ACHN (cell line): ENCODE measurements at regions not wholly inside any gene's neighbourhood (a gene's known extent, or its start where the extent isn't known, plus 50 kb on each side); places are given as distances from the start of the nearest gene placed in this dataset.
A peak's percentile ranks its signal among the peaks of the same experiment; 100 is the strongest.
"Not testable (repeated sequence)": the region's sequence is repeated elsewhere in the genome, so short reads cannot be mapped to it uniquely, and the experiment has no call there.

Source experiments
- DNase-seq: peaks from one replicate; pipeline ENCODE4 v3.0.0-alpha.2; 2015
- in situ Hi-C: cut with HindIII; loops from 2 replicates; pipeline ENCODE4 v1.10.0; 2017; ENCODE audit warnings: low sequenced_read_pairs, low pct_ligation_motif_present, low pct_unique_long_range_greater_than_20kb

DNA sequence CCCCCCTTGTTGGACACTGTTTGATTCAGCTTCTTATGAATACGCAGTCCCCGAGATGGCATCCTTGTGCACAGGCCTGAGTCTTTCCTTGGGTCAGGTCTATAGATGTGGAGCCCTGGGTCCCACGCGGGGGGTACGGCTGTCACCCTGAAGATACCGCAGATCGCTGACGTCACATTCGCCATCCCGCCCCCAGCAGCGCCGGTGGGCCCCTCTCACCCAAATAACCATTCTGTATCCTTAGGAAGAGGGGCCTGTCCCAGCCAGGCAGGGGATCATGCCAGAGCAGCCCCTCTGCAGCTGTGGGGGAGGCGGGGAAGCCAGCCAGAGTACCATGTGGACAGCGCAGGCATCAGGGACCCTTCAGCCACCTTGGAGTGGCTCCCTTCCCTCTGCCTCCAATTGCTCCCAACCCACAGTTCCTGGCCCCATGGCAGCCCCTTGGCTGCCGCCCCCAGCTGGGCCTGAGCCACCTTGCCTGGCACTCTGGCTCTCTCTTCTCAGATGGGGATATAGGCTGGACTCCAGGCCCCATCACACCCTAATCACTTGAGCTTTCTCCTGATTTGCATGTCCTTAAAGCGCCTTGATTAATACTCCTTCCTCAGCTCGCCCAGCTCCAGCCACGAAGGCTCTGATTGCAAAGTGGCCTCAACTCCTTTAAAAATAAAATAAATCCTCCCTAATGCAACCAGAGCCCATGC, 189.8 kb downstream of the C9orf50 start:
- no peak for DNase-seq
- in situ Hi-C loops = no loop called here

- no peak for DNase-seq
- in situ Hi-C loops = no loop called here
Measured at GRCh38 chr9:129428864-129429577, 191.9 kb downstream of the C9orf50 start.

DNA sequence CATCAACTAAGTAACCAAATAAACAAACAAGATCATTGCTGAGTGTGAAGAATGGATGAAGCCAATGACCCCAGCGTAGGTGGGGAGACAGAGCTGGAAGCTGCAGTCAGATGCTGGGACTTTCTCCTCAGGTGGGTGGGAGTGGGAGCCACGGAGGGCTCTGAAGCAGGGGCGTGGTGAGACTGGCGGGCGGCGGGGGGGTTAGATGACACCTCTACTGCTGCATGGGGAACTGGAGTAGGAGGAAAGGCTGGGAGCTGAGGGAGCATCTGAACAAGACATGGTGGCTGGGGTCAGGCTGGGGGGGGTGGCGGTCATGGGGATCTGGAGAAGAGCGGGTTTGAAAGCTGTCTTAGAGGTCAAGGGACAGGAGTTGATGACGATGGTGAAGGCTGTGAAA, 193.8 kb downstream of the C9orf50 start:
- DNase-seq = no peak
- in situ Hi-C loops = no loop called here

DNA sequence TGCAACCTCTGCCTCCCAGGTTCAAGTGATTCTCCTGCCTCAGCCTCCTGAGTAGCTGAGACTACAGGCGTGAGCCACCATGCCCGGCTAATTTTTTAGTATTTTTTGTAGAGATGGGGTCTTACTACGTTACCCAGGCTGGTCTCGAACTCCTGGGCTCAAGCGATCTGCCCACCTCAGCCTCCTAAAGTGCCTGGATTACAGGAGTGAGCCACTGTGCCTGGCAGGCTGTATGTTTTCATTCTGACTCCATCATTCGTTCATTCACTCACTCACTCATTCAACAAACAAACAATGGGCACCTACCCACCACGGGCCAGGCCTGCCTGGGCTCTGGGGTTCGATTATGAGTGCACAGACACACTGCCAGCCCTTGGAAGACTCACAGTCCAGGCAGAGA, 197.1 kb downstream of the C9orf50 start:
- DNase-seq, in situ Hi-C loops: not testable (repeated sequence)

- in situ Hi-C loops = no loop called here
- DNase-seq = no peak
Measured at GRCh38 chr9:129423216-129423615, 197.7 kb downstream of the C9orf50 start.

DNA sequence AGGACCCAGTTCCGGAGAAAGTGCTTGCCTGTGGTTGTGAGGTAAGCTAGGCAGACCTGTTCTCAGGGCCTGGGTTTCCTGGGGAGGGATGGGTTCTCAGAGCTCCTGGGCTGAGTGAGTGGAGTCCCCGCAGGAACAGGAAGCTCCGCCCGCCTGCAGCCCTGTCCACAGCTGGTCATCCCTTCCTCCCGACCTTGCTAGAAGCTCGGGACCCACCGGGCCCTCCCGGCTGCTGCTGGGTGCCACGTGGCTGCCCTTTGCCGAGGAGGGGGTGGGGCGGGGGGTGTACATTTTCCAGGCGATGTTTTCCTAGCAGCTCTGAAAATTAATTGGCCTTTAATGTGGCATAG, 198.1 kb downstream of the C9orf50 start:
- in situ Hi-C loops = no loop called here
- no peak for DNase-seq

GRCh38 chr9:129422032-129422842, 198.7 kb downstream of the C9orf50 start:
- in situ Hi-C loops = no loop called here
- no peak for DNase-seq

GRCh38 chr9:129421371-129421770, 199.5 kb downstream of the C9orf50 start:
- DNase-seq = no peak
- in situ Hi-C loops = no loop called here

DNA sequence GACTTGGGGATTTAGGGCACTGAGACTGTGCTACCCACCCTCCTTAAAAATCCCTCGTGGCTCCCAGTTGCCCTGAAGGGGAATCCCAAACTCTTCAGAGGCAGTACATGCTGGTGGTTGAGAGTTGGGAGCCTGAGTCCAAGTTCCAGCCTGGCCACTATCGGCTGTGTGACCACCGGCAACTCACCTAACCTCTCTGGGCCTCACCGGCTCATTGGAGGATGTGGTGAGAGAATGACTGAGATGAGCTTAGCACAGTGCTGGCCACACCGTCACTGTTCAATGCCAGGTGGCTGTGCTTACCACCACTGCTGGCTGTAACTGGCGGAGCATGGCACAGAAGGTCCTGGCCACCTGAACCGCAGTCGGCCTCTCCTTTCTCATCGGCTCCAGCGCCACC, 200.2 kb downstream of the C9orf50 start:
- in situ Hi-C loops = no loop called here
- no peak for DNase-seq

- no peak for DNase-seq
- in situ Hi-C loops = no loop called here
Measured at GRCh38 chr9:129419382-129419899, 201.5 kb downstream of the C9orf50 start.

GRCh38 chr9:129418451-129418850, 202.4 kb downstream of the C9orf50 start:
- DNase-seq = no peak
- in situ Hi-C loops = no loop called here

GRCh38 chr9:129416821-129417539, 203.9 kb downstream of the C9orf50 start:
- DNase-seq = peak; percentile 48
- in situ Hi-C loops = no loop called here

DNA sequence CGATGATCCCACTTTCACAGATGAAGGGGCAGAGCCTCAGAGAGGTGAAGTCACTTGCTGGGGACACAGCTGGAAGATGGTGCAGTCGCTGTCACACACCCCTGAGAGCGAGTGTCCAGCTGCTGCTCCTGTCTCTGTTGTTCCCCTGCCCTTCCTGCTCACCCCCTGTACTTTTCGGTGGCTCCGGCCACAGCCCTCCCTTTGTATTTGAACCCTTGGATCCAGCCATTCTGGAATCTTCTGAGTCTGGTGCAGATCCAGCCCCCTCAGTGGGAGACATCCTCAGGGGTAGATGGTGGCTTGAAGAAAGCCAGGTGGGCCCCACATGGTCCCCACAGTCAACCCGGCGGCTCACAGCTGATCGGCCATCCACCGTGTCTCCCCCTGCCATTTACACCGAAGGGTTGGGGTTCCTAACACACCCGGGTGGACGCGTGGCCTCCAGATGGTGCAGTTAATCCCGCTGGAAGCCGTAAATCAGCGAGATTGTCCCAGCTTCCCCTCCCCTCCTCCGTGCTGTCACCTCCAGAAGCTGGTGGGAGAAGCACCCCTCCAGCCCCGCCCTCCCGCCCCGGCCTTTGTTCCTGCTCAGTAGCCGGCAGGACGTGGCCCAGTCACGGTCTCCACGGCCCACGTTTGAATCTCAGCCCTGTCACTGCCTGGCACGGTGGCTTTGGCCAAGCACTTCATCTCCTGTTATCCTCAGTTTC, 204.8 kb downstream of the C9orf50 start:
- DNase-seq = no peak
- in situ Hi-C loops = no loop called here

DNA sequence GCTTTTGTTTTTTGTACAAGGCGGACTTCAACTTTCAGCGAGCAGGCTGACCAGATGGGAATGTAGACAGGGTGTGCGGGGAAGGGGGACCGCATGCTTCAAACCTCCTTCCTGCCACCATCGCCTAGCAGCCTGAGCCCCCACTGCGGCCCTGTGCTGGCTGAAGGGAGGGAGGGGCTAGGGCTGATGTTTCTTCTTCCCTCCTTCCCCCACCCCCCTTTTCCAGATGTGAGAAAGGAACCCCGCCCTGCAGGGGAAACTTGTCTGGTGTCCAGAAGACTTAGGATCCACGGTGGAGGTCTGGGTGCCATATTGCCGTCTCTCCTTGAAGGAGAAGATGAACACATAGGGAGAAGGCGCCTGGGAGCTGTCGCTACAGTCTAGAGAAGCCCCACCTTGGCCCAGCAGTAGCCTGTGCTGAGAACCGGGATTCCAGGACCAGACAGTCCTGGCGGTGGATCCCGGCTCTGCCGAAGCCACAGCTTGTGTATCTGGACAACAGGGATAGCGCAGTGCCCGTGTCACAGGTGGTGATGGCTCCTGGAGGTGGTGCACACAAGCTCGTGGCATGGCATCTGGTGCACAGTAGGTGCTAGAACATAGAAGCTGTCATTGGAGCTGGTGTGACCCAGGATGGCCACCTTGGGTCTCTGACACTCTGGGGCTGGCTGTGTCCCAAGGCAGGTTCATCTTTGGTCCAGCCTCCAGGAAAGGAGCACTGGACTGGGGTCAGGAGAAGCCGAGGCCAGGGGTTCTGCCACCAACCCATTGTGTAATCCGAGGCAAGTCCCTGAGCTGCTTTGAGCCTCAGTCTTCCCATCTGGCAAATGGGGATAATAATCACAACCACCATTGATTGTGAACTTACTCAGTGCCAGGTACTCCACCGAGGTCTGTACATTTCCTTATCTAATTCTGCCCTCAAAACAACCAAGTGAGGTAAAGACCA, 205.6 kb downstream of the C9orf50 start:
- in situ Hi-C loops = no loop called here
- DNase-seq = no peak

DNA sequence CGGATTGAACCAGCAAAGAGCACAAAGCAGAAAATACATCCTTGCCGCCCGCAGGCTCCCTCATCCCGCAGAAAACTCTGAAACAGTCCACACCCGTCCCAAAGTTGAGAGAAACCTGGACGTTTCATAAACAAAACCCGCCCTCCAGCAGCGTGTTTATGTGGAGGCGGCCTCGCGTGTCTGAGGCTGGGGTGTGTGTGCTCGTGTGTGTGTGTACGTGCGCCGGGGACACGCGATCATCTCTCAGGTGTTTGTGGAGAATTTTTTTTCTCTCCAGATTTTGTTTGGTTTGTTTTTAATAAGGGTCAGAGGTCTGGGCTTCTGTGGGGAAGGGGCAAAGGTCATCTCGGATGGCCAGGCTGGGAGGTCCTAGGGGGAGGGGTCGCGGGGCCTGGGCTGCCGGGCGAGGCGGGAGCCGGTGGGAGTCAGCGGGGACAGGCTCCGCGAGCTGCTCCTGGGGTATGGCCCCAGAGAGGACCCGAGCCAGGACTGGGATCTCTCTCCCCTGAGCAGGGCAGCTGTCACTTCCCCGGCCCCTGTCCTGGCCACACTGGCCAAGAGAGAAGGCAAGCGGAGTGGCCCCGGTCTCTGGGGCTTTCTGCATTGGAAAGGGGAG, 206.4 kb downstream of the C9orf50 start:
- in situ Hi-C loops = no loop called here
- peak; percentile 22 for DNase-seq

DNA sequence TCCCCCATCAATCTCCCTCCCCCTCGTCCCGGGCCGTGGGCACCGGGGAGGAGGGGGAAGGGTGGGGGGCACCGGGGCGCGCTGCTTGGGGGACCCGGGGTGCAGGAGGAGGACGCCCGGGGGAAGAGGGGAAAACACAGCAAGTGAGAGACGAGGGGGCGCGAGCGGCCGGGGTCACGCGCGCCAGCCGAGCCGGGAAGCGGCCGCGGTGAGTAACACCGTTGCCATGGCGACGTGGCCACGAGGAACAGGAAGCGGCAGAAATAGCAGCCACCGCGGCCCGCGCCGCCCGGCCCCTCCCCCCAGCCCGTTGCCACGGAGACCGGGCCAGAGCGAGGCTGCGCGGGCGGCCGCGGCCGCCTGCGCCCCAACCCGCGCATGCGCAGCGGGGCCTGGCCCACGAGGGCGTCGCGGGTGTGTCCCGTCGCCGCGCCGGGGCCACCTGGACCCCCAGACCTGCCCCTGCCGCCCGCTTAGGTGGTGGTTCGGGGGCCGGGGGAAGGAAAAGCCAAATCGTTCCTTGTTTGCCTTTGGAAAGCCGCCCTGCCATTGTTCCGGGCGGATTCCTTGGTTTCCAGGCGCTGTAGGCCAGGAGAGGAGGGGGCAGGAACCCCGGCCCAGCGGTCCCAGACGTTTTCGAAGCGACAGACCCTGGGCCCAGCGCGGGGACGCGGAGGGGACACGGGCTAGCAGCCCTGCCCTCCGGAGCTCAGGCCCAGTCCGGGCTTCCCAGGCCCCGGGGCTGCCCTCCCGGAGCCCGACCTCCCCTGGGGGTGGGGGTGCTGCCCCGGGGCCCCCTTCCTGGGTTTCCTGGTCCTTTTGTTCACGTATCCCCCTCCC, 207.1 kb downstream of the C9orf50 start:
- in situ Hi-C loops = no loop called here

More for the DNA sequence above, 207.1 kb downstream of the C9orf50 start:
- peak; percentile 94 for DNase-seq
